ENCODE measurements at regions not wholly inside any gene's neighbourhood (a gene's known extent, or its start where the extent isn't known, plus 50 kb on each side); places are given as distances from the start of the nearest gene placed in this dataset.
"Not testable (repeated sequence)": the region's sequence is repeated elsewhere in the genome, so short reads cannot be mapped to it uniquely, and the experiment has no call there.

DNA sequence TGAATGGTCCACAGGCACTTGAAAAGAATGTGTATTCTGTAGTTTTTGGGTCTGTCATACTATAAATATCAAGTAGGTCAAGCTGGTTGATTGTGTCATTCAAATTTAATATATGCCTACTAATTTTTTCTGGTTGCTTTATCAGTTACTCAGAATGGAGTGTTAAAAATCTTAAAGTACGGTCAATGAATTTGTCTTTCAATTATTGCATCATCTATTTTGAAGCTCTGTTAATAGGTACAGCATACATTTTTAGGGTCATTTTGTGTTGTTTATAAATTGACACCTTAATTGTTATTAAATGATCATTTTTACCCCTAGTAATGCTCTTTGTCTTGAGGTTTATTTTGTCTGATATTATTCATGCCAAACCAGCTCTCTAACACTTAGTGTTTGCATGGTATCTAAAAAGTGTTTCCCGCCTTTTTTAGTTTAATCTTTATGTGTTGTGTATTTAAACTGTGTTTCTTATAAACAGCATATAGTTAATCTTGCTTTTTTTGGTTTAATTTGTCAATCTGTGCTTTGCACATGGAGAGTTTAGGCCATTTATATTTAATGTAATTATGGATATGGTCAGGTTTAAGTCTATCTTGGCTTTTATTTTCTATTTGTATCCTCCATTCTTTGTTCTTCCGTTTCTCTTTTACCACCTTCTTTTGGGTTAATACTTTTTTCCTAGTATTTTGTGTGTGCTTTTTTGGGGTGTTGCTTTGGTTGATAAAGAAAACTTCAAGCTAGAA is 204.9 kb upstream of the EEF2KMT start:
- H3K4me3 ChIP-seq (ENCODE audit: low read depth, low read length), result no peak overlapping the region
- no peak for DNase-seq (ENCODE audit: low read depth)
- ChIA-PET CTCF (interaction anchor here (0.6 to 0.7 kb wide), 2 partner anchors 20 to 63 kb away, joined by 3 to 4 read pairs; no protein-coding TSS in a partner anchor), POLR2A (no interaction called here)
- no peaks in the 10 kb centered on the region for H3K36me3 ChIP-seq (ENCODE audit: control insufficient read depth, insufficient read depth, low read length)
- no peak for TF ChIP-seq CTCF (IDR thresholded peaks at IDR 0.05; ENCODE audit: insufficient read depth, low read depth, low read length)
- H3K27me3 ChIP-seq (ENCODE audit: control insufficient read depth, insufficient read depth, low read length), result no peaks in the 10 kb centered on the region

DNA sequence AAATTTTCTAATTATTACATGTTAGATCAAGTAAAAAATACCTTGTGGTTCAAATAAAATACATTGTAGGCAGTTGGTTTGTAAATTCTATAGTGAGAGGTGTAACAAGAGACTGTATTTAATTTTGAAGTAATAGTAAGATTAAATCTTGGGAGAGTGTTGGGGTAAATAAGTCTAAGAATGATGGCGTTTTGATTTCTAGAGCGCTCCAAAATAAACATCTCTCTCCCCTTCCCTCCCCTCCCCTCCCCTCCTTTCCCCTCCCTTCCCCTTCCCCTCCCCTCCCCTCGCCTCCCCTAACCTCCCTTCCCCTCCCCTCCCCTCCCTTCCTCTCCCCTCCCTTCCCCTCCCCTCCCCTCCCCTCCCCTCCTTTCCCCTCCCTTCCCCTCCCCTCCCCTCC is 200.6 kb upstream of the EEF2KMT start:
- Histone ChIP-seq H3K4me3 (ENCODE audit: low read depth, low read length) (no peak overlapping the region), H3K27me3 (ENCODE audit: control insufficient read depth, insufficient read depth, low read length) (no peaks in the 10 kb centered on the region), H3K36me3 (ENCODE audit: control insufficient read depth, insufficient read depth, low read length) (no peaks in the 10 kb centered on the region)
- DNase-seq (ENCODE audit: low read depth), result no peak
- ChIA-PET CTCF (interaction anchor here (0.6 kb wide), 1 partner anchor 11 kb away, joined by 3 read pairs; no protein-coding TSS in a partner anchor), POLR2A (no interaction called here)
- TF ChIP-seq CTCF (IDR thresholded peaks at IDR 0.05; ENCODE audit: insufficient read depth, low read depth, low read length), result no peak

DNA sequence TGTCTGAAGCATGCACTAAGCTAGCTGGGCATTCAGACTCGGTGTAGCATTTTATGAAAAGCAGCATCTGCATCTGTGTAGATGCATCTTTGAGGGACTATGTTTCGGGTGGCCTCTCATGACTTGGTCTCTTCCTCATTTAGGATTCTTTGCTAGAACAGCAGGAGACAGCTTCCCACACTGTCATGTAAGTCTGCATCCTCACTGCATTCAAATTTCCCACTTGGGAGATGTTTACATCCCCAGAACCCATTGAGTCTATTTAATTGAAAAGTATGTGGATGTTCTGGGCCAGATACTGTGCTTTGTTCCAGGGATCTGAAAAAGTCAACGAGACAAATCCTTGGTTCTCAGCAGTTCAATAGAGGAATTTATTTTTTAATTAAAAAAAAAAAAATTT is 198.6 kb upstream of the EEF2KMT start:
- CTCF ChIA-PET, result interaction anchor here (0.6 kb wide), 3 partner anchors 33 to 297 kb away, joined by 3 read pairs; no protein-coding TSS in a partner anchor

GRCh38 chr16:5295304-5295703 is 197.7 kb upstream of the EEF2KMT start:
- POLR2A ChIA-PET; DNase-seq (ENCODE audit: low read depth); CTCF ChIA-PET; H3K36me3 ChIP-seq (ENCODE audit: control insufficient read depth, insufficient read depth, low read length); H3K4me3 ChIP-seq (ENCODE audit: low read depth, low read length); H3K27me3 ChIP-seq (ENCODE audit: control insufficient read depth, insufficient read depth, low read length): not testable (repeated sequence)

More for the DNA sequence above, 198.6 kb upstream of the EEF2KMT start:
- H3K4me3 ChIP-seq (ENCODE audit: low read depth, low read length), result no peak overlapping the region
- H3K36me3 ChIP-seq (ENCODE audit: control insufficient read depth, insufficient read depth, low read length), result no peaks in the 10 kb centered on the region
- POLR2A ChIA-PET, result no interaction called here
- TF ChIP-seq CTCF (IDR thresholded peaks at IDR 0.05; ENCODE audit: insufficient read depth, low read depth, low read length), result no peak
- no peak for DNase-seq (ENCODE audit: low read depth)
- H3K27me3 ChIP-seq (ENCODE audit: control insufficient read depth, insufficient read depth, low read length), result no peaks in the 10 kb centered on the region

DNA sequence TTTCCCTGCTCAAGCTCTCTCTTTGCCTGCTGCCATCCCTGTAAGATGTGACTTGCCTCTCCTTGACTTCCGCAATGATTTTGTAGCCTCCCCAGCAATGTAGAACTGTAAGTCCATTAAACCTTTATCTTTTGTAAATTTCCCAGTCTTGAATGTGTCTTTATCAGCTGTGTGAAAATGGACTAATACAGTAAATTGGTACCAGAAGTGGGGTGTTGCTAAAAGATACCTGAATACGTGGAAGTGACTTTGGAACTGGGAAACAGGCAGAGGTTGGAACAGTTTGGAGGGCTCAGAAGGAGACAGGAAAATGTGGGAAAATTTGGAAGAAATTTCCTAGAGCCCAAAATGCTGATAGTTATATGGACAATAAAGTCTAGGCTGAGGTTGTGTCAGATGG is 184.6 kb upstream of the EEF2KMT start:
- H3K4me3 ChIP-seq (ENCODE audit: low read depth, low read length); CTCF ChIA-PET; H3K36me3 ChIP-seq (ENCODE audit: control insufficient read depth, insufficient read depth, low read length); H3K27me3 ChIP-seq (ENCODE audit: control insufficient read depth, insufficient read depth, low read length); DNase-seq (ENCODE audit: low read depth); POLR2A ChIA-PET: not testable (repeated sequence)

DNA sequence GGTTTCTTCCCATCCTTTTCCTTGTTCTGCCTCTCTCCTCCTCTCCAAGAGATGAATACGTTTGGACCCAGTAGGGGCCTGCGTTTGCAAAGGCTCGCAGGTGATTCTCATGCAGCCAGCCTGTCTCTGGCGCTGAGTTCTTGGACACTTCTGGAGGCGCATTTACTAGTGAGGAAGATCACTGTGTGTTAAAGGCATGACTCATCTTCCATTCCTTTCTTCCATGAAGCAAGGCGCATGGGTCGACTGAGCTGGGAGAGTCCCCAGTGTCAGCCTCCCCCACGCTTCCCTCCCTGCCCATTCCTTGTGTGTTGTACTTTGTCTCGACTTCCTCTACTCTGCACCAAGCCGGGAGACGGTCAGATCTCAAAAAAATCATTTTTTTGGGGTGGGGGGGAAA is 159.9 kb upstream of the EEF2KMT start:
- no peak for TF ChIP-seq CTCF (IDR thresholded peaks at IDR 0.05; ENCODE audit: insufficient read depth, low read depth, low read length)
- no peak overlapping the region for H3K4me3 ChIP-seq (ENCODE audit: low read depth, low read length)
- CTCF ChIA-PET, result no interaction called here
- H3K36me3 ChIP-seq (ENCODE audit: control insufficient read depth, insufficient read depth, low read length), result no peaks in the 10 kb centered on the region
- H3K27me3 ChIP-seq (ENCODE audit: control insufficient read depth, insufficient read depth, low read length), result no peaks in the 10 kb centered on the region
- DNase-seq (ENCODE audit: low read depth), result no peak
- POLR2A ChIA-PET, result no interaction called here
